IPS-15b (cell line): ENCODE measurements at regions not wholly inside any gene's neighbourhood (a gene's known extent, or its start where the extent isn't known, plus 50 kb on each side); places are given as distances from the start of the nearest gene placed in this dataset.

ENCODE experiments used
- H3K27me3 ChIP-seq: one replicate; pipeline ENCODE4 v1.6.1; 2013; ENCODE audit warnings: low read length; ENCODE audit not compliant: control insufficient read depth, insufficient read depth
- H3K36me3 ChIP-seq: one replicate; pipeline ENCODE4 v1.6.1; 2013; ENCODE audit warnings: low read length; ENCODE audit not compliant: control insufficient read depth, insufficient read depth
- H3K4me1 ChIP-seq: one replicate; pipeline ENCODE4 v1.6.1; 2013; ENCODE audit warnings: mild to moderate bottlenecking, low read length; ENCODE audit not compliant: control insufficient read depth, insufficient read depth
- H3K4me3 ChIP-seq: one replicate; pipeline ENCODE4 v1.5.1; 2013; ENCODE audit warnings: low read depth, low read length
- H3K9ac ChIP-seq: one replicate; pipeline ENCODE4 v1.6.1; 2013; ENCODE audit warnings: low read depth, mild to moderate bottlenecking, low read length
- H3K9me3 ChIP-seq: one replicate; pipeline ENCODE4 v1.6.1; 2013; ENCODE audit warnings: mild to moderate bottlenecking, low read length; ENCODE audit not compliant: control insufficient read depth, insufficient read depth

- Histone ChIP-seq H3K36me3 (no peaks in the 10 kb centered on the region), H3K27me3 (no peaks in the 10 kb centered on the region), H3K9ac (no peak overlapping the region), H3K4me3 (no peak overlapping the region), H3K9me3 (no peaks in the 10 kb centered on the region), H3K4me1 (no peaks in the 10 kb centered on the region)
Measured at GRCh38 chr3:80890571-80890970, 870.9 kb downstream of the GBE1 start.

- Histone ChIP-seq H3K9me3 (no peaks in the 10 kb centered on the region), H3K4me3 (no peak overlapping the region), H3K27me3 (no peaks in the 10 kb centered on the region), H3K36me3 (no peaks in the 10 kb centered on the region), H3K4me1 (no peaks in the 10 kb centered on the region), H3K9ac (no peak overlapping the region)
Measured at GRCh38 chr3:80889535-80889934, 871.9 kb downstream of the GBE1 start.

- no peak overlapping the region for H3K4me3 ChIP-seq
- H3K27me3 ChIP-seq: no peaks in the 10 kb centered on the region
- no peaks in the 10 kb centered on the region for H3K9me3 ChIP-seq
- no peak overlapping the region for H3K9ac ChIP-seq
- H3K36me3 ChIP-seq: peaks cover 2% of the 10 kb centered on the region
- no peaks in the 10 kb centered on the region for H3K4me1 ChIP-seq
Measured at GRCh38 chr3:80870476-80871041, 890.9 kb downstream of the GBE1 start.

- Histone ChIP-seq H3K4me1 (no peaks in the 10 kb centered on the region), H3K27me3 (no peaks in the 10 kb centered on the region), H3K36me3 (no peaks in the 10 kb centered on the region), H3K4me3 (no peak overlapping the region), H3K9ac (no peak overlapping the region), H3K9me3 (no peaks in the 10 kb centered on the region)
Measured at GRCh38 chr3:80855482-80855881, 906.0 kb downstream of the GBE1 start.

GRCh38 chr3:80836395-80836794 lies 925.0 kb downstream of the GBE1 start:
- H3K9me3 ChIP-seq: no peaks in the 10 kb centered on the region
- H3K9ac ChIP-seq: no peak overlapping the region
- no peak overlapping the region for H3K4me3 ChIP-seq
- H3K27me3 ChIP-seq: no peaks in the 10 kb centered on the region
- no peaks in the 10 kb centered on the region for H3K4me1 ChIP-seq
- no peaks in the 10 kb centered on the region for H3K36me3 ChIP-seq

- Histone ChIP-seq H3K27me3 (no peaks in the 10 kb centered on the region), H3K9me3 (no peaks in the 10 kb centered on the region), H3K4me1 (no peaks in the 10 kb centered on the region), H3K4me3 (no peak overlapping the region), H3K36me3 (no peaks in the 10 kb centered on the region), H3K9ac (no peak overlapping the region)
Measured at GRCh38 chr3:80807577-80807976, 953.9 kb downstream of the GBE1 start.

- H3K27me3 ChIP-seq: no peaks in the 10 kb centered on the region
- H3K4me3 ChIP-seq: no peak overlapping the region
- H3K9ac ChIP-seq: no peak overlapping the region
- no peaks in the 10 kb centered on the region for H3K36me3 ChIP-seq
- H3K9me3 ChIP-seq: no peaks in the 10 kb centered on the region
- no peaks in the 10 kb centered on the region for H3K4me1 ChIP-seq
Measured at GRCh38 chr3:80806673-80807072, 954.8 kb downstream of the GBE1 start.

- no peak overlapping the region for H3K9ac ChIP-seq
- H3K36me3 ChIP-seq: no peaks in the 10 kb centered on the region
- no peaks in the 10 kb centered on the region for H3K27me3 ChIP-seq
- H3K9me3 ChIP-seq: no peaks in the 10 kb centered on the region
- H3K4me1 ChIP-seq: no peaks in the 10 kb centered on the region
- H3K4me3 ChIP-seq: no peak overlapping the region
Measured at GRCh38 chr3:80788914-80789313, 972.5 kb downstream of the GBE1 start.

GRCh38 chr3:80785875-80786274 lies 975.6 kb downstream of the GBE1 start:
- H3K4me3 ChIP-seq: no peak overlapping the region
- H3K36me3 ChIP-seq: no peaks in the 10 kb centered on the region
- H3K27me3 ChIP-seq: no peaks in the 10 kb centered on the region
- H3K9ac ChIP-seq: no peak overlapping the region
- H3K9me3 ChIP-seq: no peaks in the 10 kb centered on the region
- H3K4me1 ChIP-seq: no peaks in the 10 kb centered on the region

- Histone ChIP-seq H3K9me3 (no peaks in the 10 kb centered on the region), H3K4me3 (no peak overlapping the region), H3K27me3 (no peaks in the 10 kb centered on the region), H3K4me1 (no peaks in the 10 kb centered on the region), H3K9ac (no peak overlapping the region), H3K36me3 (no peaks in the 10 kb centered on the region)
Measured at GRCh38 chr3:80785475-80785874, 976.0 kb downstream of the GBE1 start.

GRCh38 chr3:80771085-80771484 lies 990.4 kb downstream of the GBE1 start:
- Histone ChIP-seq H3K4me1 (no peaks in the 10 kb centered on the region), H3K9me3 (no peaks in the 10 kb centered on the region), H3K9ac (peak overlapping the region; percentile 80), H3K4me3 (peak overlapping the region; percentile 80), H3K27me3 (no peaks in the 10 kb centered on the region), H3K36me3 (no peaks in the 10 kb centered on the region)

- Histone ChIP-seq H3K4me1 (no peaks in the 10 kb centered on the region), H3K9ac (peak overlapping the region; percentile 80), H3K27me3 (no peaks in the 10 kb centered on the region), H3K4me3 (peak overlapping the region; percentile 93), H3K9me3 (no peaks in the 10 kb centered on the region), H3K36me3 (no peaks in the 10 kb centered on the region)
Measured at GRCh38 chr3:80770106-80771074, 991.1 kb downstream of the GBE1 start.
